Rectal smooth muscle tissue (tissue), 1 donor: ENCODE measurements at regions not wholly inside any gene's neighbourhood (a gene's known extent, or its start where the extent isn't known, plus 50 kb on each side); places are given as distances from the start of the nearest gene placed in this dataset.

Experiments used
- H3K27ac ChIP-seq: one replicate; pipeline ENCODE4 v1.7.0; 2013; ENCODE audit warnings: low read depth, low read length, inconsistent platforms
- H3K27me3 ChIP-seq: one replicate; pipeline ENCODE4 v1.7.0; 2013; ENCODE audit warnings: low read length; ENCODE audit not compliant: control insufficient read depth, insufficient read depth
- H3K36me3 ChIP-seq: one replicate; pipeline ENCODE4 v1.7.0; 2013; ENCODE audit warnings: low read length; ENCODE audit not compliant: control insufficient read depth, insufficient read depth
- H3K4me1 ChIP-seq: one replicate; pipeline ENCODE4 v1.7.0; 2013; ENCODE audit warnings: low read length; ENCODE audit not compliant: control insufficient read depth, insufficient read depth
- H3K4me3 ChIP-seq: one replicate; pipeline ENCODE4 v1.7.0; 2013; ENCODE audit warnings: low read length
- H3K9ac ChIP-seq: one replicate; pipeline ENCODE4 v1.7.0; 2013; ENCODE audit warnings: low read length

- no peak overlapping the region for H3K27ac ChIP-seq
- no peak overlapping the region for H3K4me3 ChIP-seq
- H3K9ac ChIP-seq: no peak overlapping the region
- H3K27me3 ChIP-seq: no peaks in the 10 kb centered on the region
- H3K36me3 ChIP-seq: no peaks in the 10 kb centered on the region
- H3K4me1 ChIP-seq: no peaks in the 10 kb centered on the region
Measured at GRCh38 chr20:54711071-54711470, 235.7 kb downstream of the DOK5 start.

DNA sequence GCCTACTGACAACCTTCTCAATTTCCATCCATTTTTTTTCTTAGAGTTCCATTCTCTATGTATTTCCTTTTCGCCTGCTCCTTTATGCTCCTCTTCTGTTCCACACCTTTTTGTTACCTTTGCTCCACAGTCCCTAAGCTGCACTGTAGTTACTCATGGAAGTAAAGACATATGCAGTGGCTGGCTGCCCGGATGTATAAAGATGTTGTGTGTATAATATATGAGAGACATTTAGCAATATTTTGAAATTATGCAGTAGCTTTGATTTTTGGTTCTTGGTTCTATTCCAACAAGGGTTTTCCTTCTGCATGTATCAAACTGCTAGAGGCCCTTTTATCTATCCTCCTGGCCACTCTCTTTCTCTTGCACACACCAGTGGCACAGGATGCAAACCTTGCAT lies 234.9 kb downstream of the DOK5 start:
- Histone ChIP-seq H3K27ac (no peak overlapping the region), H3K9ac (no peak overlapping the region), H3K4me3 (no peak overlapping the region), H3K27me3 (no peaks in the 10 kb centered on the region), H3K4me1 (no peaks in the 10 kb centered on the region), H3K36me3 (no peaks in the 10 kb centered on the region)

DNA sequence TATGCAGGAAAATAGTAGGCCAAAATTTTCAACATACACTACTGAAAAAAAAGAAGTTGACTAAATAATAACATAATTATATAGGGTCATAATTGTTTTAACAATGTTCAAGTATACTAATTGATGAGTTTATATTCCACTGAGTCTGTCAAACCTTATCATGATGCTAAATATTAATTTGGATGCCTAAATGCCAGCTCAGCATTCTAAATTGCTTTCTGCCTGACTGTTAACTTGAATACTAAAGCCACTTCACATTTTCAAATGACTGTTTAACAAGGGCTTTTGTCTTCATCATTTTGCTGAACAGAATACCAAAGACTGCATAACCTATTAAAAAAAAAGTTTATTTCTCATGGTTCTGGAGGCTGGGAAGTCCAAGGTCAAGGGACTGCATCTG lies 232.8 kb downstream of the DOK5 start:
- no peaks in the 10 kb centered on the region for H3K4me1 ChIP-seq
- H3K4me3 ChIP-seq: no peak overlapping the region
- H3K9ac ChIP-seq: no peak overlapping the region
- H3K36me3 ChIP-seq: no peaks in the 10 kb centered on the region
- H3K27me3 ChIP-seq: no peaks in the 10 kb centered on the region
- no peak overlapping the region for H3K27ac ChIP-seq

- H3K4me1 ChIP-seq: no peaks in the 10 kb centered on the region
- no peak overlapping the region for H3K4me3 ChIP-seq
- no peaks in the 10 kb centered on the region for H3K36me3 ChIP-seq
- no peak overlapping the region for H3K9ac ChIP-seq
- no peak overlapping the region for H3K27ac ChIP-seq
- H3K27me3 ChIP-seq: no peaks in the 10 kb centered on the region
Measured at GRCh38 chr20:54707801-54708200, 232.4 kb downstream of the DOK5 start.

GRCh38 chr20:54706581-54706980 lies 231.2 kb downstream of the DOK5 start:
- Histone ChIP-seq H3K4me3 (no peak overlapping the region), H3K27me3 (no peaks in the 10 kb centered on the region), H3K9ac (no peak overlapping the region), H3K4me1 (no peaks in the 10 kb centered on the region), H3K36me3 (no peaks in the 10 kb centered on the region), H3K27ac (no peak overlapping the region)

- Histone ChIP-seq H3K27ac (no peak overlapping the region), H3K27me3 (no peaks in the 10 kb centered on the region), H3K36me3 (no peaks in the 10 kb centered on the region), H3K4me3 (no peak overlapping the region), H3K9ac (no peak overlapping the region), H3K4me1 (no peaks in the 10 kb centered on the region)
Measured at GRCh38 chr20:54704032-54704635, 228.7 kb downstream of the DOK5 start.
